ENCODE measurements at regions not wholly inside any gene's neighbourhood (a gene's known extent, or its start where the extent isn't known, plus 50 kb on each side); places are given as distances from the start of the nearest gene placed in this dataset.

DNA sequence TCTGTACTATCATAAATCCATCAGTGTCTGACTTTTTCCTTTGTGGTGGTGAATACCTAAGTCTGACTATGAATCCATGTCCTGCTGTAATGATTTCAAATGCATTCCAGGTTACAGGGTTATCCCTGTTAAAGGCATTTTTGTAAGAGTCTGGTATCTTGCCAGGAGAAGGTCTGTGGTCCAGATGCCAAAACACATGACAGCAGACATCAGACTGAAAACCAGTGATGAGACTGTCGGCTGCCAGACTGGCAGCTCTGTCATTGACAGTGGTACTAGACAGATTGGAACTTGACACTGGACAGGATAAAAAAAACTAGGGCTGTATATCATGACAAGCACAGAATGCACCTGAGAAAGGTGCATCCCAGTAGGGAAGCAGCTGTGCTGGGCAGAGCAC lies 301.8 kb upstream of the FAT3 start:
- CTCF ChIA-PET = no interaction called here
- Histone ChIP-seq H3K4me3 (ENCODE audit: low read depth, low read length, poor library complexity, severe bottlenecking) (no peak overlapping the region), H3K36me3 (ENCODE audit: insufficient read depth, low read length, poor library complexity, severe bottlenecking) (no peaks in the 10 kb centered on the region), H3K9me3 (ENCODE audit: low read depth, low read length, poor library complexity, severe bottlenecking) (no peaks in the 10 kb centered on the region), H3K27me3 (replicated peaks; ENCODE audit: insufficient read depth, low read depth, low read length, poor library complexity) (no peaks in the 10 kb centered on the region), H3K27ac (ENCODE audit: low read depth, low read length, poor library complexity, severe bottlenecking) (no peak overlapping the region), H3K4me1 (ENCODE audit: insufficient read depth, low read length, poor library complexity, severe bottlenecking) (no peaks in the 10 kb centered on the region)
- no peak for DNase-seq (ENCODE audit: low spot score)
- no TSS peak for BruUV-seq (replicated peaks)
- intact Hi-C loops (cut with micrococcal nuclease; ENCODE audit: unreplicated experiment) = no loop called here
- POLR2A ChIA-PET (ENCODE audit: low non-redundant PET) = no interaction called here
- TF ChIP-seq, protein P1, sequence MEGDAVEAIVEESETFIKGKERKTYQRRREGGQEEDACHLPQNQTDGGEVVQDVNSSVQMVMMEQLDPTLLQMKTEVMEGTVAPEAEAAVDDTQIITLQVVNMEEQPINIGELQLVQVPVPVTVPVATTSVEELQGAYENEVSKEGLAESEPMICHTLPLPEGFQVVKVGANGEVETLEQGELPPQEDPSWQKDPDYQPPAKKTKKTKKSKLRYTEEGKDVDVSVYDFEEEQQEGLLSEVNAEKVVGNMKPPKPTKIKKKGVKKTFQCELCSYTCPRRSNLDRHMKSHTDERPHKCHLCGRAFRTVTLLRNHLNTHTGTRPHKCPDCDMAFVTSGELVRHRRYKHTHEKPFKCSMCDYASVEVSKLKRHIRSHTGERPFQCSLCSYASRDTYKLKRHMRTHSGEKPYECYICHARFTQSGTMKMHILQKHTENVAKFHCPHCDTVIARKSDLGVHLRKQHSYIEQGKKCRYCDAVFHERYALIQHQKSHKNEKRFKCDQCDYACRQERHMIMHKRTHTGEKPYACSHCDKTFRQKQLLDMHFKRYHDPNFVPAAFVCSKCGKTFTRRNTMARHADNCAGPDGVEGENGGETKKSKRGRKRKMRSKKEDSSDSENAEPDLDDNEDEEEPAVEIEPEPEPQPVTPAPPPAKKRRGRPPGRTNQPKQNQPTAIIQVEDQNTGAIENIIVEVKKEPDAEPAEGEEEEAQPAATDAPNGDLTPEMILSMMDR (conservative IDR thresholded peaks at IDR 0.05; ENCODE audit: low read depth, low read length) = no peak
- no peak for TF ChIP-seq EZH2 (IDR thresholded peaks at IDR 0.05; ENCODE audit: borderline replicate concordance, low read depth, low read length, poor library complexity, severe bottlenecking)

DNA sequence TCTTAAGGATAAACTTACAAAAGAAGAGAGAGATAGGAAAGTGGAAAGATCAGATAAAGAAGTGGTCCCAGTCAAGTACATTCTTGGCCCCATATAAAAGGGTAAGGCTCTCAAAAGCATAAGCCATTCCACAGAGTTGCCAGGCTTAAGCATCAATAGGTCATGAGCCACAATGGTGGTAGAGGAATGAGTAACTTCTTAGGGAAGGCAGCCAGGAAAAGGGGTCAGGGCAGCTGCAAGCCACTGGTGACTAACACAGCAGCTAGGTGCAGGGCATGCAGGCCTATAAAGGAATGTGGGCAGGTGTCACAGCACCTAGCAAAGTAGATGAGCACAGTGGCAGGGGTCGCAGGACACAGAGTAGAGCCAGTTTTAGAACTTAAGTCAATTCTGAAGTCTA lies 302.6 kb upstream of the FAT3 start:
- ChIA-PET POLR2A (ENCODE audit: low non-redundant PET) (no interaction called here), CTCF (no interaction called here)
- no peak overlapping the region for H3K27ac ChIP-seq (ENCODE audit: low read depth, low read length, poor library complexity, severe bottlenecking)
- no peak for DNase-seq (ENCODE audit: low spot score)
- no peak overlapping the region for H3K4me3 ChIP-seq (ENCODE audit: low read depth, low read length, poor library complexity, severe bottlenecking)
- no TSS peak for BruUV-seq (replicated peaks)
- TF ChIP-seq EZH2 (IDR thresholded peaks at IDR 0.05; ENCODE audit: borderline replicate concordance, low read depth, low read length, poor library complexity, severe bottlenecking) = no peak
- TF ChIP-seq, protein P1 (conservative IDR thresholded peaks at IDR 0.05; ENCODE audit: low read depth, low read length) = no peak
- intact Hi-C loops (cut with micrococcal nuclease; ENCODE audit: unreplicated experiment) = no loop called here
- no peaks in the 10 kb centered on the region for H3K9me3 ChIP-seq (ENCODE audit: low read depth, low read length, poor library complexity, severe bottlenecking)
- no peaks in the 10 kb centered on the region for H3K27me3 ChIP-seq (replicated peaks; ENCODE audit: insufficient read depth, low read depth, low read length, poor library complexity)
- no peaks in the 10 kb centered on the region for H3K4me1 ChIP-seq (ENCODE audit: insufficient read depth, low read length, poor library complexity, severe bottlenecking)
- H3K36me3 ChIP-seq (ENCODE audit: insufficient read depth, low read length, poor library complexity, severe bottlenecking) = no peaks in the 10 kb centered on the region

DNA sequence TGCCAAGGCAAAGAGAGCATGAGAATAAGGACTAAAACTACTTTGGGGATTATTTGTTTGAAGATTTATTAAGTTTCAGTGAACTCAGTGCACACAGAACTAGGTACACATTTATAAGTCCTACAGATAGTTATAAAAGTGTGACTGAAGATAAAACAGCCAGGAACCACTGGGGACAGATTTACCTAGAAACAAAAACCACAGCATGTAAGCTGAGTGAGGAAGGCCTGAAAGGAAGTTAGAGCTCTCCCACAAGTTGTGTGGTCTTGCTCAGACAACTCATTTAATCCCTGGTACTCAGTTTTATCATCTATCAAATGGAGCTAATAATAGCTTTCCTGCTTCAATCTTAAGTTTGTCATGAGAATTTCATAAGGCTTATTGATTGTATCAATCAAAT lies 311.2 kb upstream of the FAT3 start:
- TF ChIP-seq EZH2 (IDR thresholded peaks at IDR 0.05; ENCODE audit: borderline replicate concordance, low read depth, low read length, poor library complexity, severe bottlenecking) = no peak
- TF ChIP-seq, protein P1 (conservative IDR thresholded peaks at IDR 0.05; ENCODE audit: low read depth, low read length) = no peak
- POLR2A ChIA-PET (ENCODE audit: low non-redundant PET) = interaction anchor here (0.5 kb wide), 1 partner anchor 1172 kb away, joined by 4 read pairs; no protein-coding TSS in a partner anchor
- BruUV-seq (replicated peaks) = no TSS peak
- no peaks in the 10 kb centered on the region for H3K36me3 ChIP-seq (ENCODE audit: insufficient read depth, low read length, poor library complexity, severe bottlenecking)
- H3K27ac ChIP-seq (ENCODE audit: low read depth, low read length, poor library complexity, severe bottlenecking) = no peak overlapping the region
- CTCF ChIA-PET = no interaction called here
- no peak overlapping the region for H3K4me3 ChIP-seq (ENCODE audit: low read depth, low read length, poor library complexity, severe bottlenecking)
- no peaks in the 10 kb centered on the region for H3K27me3 ChIP-seq (replicated peaks; ENCODE audit: insufficient read depth, low read depth, low read length, poor library complexity)
- H3K4me1 ChIP-seq (ENCODE audit: insufficient read depth, low read length, poor library complexity, severe bottlenecking) = no peaks in the 10 kb centered on the region
- no peak for DNase-seq (ENCODE audit: low spot score)
- H3K9me3 ChIP-seq (ENCODE audit: low read depth, low read length, poor library complexity, severe bottlenecking) = no peaks in the 10 kb centered on the region
- intact Hi-C loops (cut with micrococcal nuclease; ENCODE audit: unreplicated experiment) = no loop called here
